Lower lobe of right lung (tissue), 2 donors: ENCODE measurements at regions not wholly inside any gene's neighbourhood (a gene's known extent, or its start where the extent isn't known, plus 50 kb on each side); places are given as distances from the start of the nearest gene placed in this dataset.

ENCODE experiments used
- ATAC-seq, 2 donors: fragments of 200-7000 bp; cut with Tn5 transposase; one replicate each; pipeline ENCODE4 v1.9.1; 2020 to 2022; ENCODE audit warnings: mild to moderate bottlenecking in 2 of 2, moderate library complexity in 2 of 2
- DNase-seq: peaks from one replicate; pipeline ENCODE4 v3.0.0-alpha.2; 2020
- H3K27ac ChIP-seq: fragments of 200-600 bp; one replicate; pipeline ENCODE4 v1.8.0; 2022
- H3K27me3 ChIP-seq: fragments of 200-600 bp; one replicate; pipeline ENCODE4 v1.8.0; 2022; ENCODE audit warnings: low read depth
- H3K36me3 ChIP-seq: fragments of 200-600 bp; one replicate; pipeline ENCODE4 v1.8.0; 2022; ENCODE audit warnings: mild to moderate bottlenecking
- H3K4me1 ChIP-seq: fragments of 200-600 bp; one replicate; pipeline ENCODE4 v1.8.0; 2022
- H3K4me3 ChIP-seq: fragments of 200-600 bp; one replicate; pipeline ENCODE4 v1.8.0; 2022; ENCODE audit warnings: mild to moderate bottlenecking
- H3K9me3 ChIP-seq: fragments of 200-600 bp; one replicate; pipeline ENCODE4 v1.8.0; 2022
- CTCF ChIP-seq: fragments of 200-600 bp; IDR thresholded peaks from one replicate; pipeline ENCODE4 v1.8.0; 2022; ENCODE audit warnings: antibody characterized with exemption, mild to moderate bottlenecking
- intact Hi-C: fragments of 100-400 bp; cut with DNase I; formaldehyde crosslinking; loops from one replicate; pipeline ENCODE4 v1.11.0; 2022
- donor health status: DM: no; HTN: yes; CAD: no; lungs with severe emphysema.

DNA sequence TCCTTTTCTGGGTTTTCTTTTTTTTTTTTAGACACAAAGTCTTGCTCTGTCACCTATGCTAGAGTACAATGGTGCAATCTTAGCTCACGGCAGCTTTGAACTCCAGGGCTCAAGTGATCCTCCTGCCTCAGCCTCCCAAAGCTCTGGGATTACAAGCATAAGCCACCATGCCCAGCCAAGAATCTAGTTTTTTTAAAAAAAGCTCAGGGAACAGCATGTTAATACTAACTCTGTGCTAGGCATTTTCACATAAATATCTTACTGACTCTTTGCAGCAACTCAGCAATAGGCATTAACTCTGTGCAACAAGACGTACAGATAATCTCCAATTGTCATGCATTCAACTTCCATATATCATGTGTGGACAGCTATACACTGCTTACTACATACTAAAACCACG is 97.4 kb downstream of the LLPH start:
- peaks cover 6% of the 10 kb centered on the region for H3K27me3 ChIP-seq
- ATAC-seq (no peak), DNase-seq (no peak)
- TF ChIP-seq CTCF: no peak
- H3K4me1 ChIP-seq: no peaks in the 10 kb centered on the region
- no peak overlapping the region for H3K4me3 ChIP-seq
- no peak overlapping the region for H3K27ac ChIP-seq
- H3K36me3 ChIP-seq: no peaks in the 10 kb centered on the region
- H3K9me3 ChIP-seq: no peaks in the 10 kb centered on the region
- intact Hi-C loops: no loop called here

DNA sequence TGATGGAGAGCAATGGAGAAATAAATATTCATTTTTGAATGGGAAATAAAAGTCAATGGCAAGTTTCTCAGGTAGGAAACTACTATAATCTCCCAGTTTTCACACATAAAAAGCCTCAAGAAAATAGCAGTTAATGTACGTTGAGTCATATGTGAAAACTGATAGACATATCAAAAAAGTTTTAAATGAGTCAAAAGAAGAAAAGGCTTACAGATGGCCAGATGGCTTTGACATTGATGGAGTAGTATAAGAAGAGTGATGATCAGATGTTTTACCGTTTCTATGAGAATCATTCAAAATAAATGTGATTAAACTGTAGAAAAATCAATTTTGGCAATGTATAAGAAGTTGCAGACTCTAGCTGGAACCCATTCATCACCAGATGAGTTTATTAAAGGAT is 97.8 kb downstream of the LLPH start:
- TF ChIP-seq CTCF: no peak
- Histone ChIP-seq H3K27me3 (peaks cover 6% of the 10 kb centered on the region), H3K27ac (no peak overlapping the region), H3K9me3 (no peaks in the 10 kb centered on the region), H3K36me3 (no peaks in the 10 kb centered on the region), H3K4me3 (no peak overlapping the region), H3K4me1 (no peaks in the 10 kb centered on the region)
- intact Hi-C loops: no loop called here
- DNase-seq: no peak
- no peak for ATAC-seq

DNA sequence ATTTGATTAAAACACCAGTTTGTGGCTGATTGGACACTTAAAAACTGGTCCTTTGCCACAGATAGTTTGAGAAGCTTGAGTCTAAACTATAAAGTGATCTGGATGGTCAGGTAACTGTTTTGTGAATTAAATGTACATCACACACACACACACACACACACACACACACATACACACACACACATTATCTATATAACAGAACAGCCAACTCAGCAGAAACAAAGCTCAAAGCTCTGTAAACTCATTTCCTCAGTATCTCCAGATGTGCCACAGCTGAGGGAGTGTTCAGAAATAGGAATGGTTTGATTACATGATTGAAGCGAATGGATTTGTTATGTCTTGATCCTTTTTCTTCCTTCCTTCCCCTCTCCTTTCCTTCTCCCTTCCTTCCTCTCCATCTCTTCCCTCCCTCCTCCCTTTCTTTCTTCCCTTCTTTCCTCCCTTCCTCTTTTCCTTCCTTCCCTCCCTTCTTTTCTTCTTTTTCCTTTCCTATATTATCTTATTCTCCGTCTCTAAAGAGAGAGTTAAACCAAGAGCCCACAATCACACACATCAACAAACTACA is 100.3 kb downstream of the LLPH start:
- H3K36me3 ChIP-seq: no peaks in the 10 kb centered on the region
- H3K27me3 ChIP-seq: peaks cover 6% of the 10 kb centered on the region
- ATAC-seq: no peak
- no peaks in the 10 kb centered on the region for H3K4me1 ChIP-seq
- no peak overlapping the region for H3K27ac ChIP-seq
- H3K4me3 ChIP-seq: no peak overlapping the region
- H3K9me3 ChIP-seq: no peaks in the 10 kb centered on the region
- no peak for TF ChIP-seq CTCF
- DNase-seq: no peak
- intact Hi-C loops: no loop called here

DNA sequence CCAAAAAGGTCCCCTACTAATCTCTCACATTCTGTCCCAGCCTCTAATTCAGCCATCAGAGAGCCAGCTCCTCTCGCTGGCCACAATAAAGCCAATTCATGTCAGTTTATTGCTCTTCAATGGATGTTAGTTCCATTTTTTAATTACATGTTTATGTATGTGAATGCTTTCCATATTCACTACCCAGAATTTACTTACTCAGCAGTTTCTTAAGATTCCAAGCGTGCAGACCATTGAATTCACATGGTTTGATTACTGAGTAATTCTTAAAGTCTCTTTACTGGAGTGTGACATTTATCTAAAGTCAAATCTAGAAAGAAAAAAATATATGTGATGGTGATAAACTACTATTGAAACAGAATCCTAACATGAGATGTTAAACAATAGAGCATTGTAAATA is 102.2 kb downstream of the LLPH start:
- ATAC-seq (no peak), DNase-seq (no peak)
- H3K4me1 ChIP-seq: no peaks in the 10 kb centered on the region
- intact Hi-C loops: no loop called here
- no peak overlapping the region for H3K27ac ChIP-seq
- no peak overlapping the region for H3K4me3 ChIP-seq
- no peaks in the 10 kb centered on the region for H3K36me3 ChIP-seq
- peaks cover 6% of the 10 kb centered on the region for H3K27me3 ChIP-seq
- TF ChIP-seq CTCF: no peak
- H3K9me3 ChIP-seq: no peaks in the 10 kb centered on the region

DNA sequence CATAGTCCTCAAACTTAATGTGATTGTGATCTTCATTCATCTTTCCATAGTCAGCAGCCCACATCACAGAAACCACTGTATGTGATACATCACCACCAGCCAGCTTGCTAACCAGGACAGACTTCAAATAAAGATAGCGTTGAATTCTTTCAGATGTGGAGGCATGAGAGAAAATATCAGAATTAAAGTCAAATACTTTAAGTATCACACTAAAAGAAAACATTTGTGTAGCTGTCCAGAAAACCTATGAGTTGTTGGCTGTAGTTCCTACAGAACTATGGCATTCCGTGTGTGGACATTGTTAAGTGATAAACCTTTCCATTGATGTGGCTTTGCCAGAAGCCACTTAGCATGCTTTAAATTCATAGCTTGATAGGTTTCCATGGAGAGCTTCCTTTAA is 105.1 kb downstream of the LLPH start:
- H3K36me3 ChIP-seq: no peaks in the 10 kb centered on the region
- H3K4me1 ChIP-seq: no peaks in the 10 kb centered on the region
- TF ChIP-seq CTCF: no peak
- ATAC-seq (no peak), DNase-seq (no peak)
- intact Hi-C loops: no loop called here
- no peak overlapping the region for H3K4me3 ChIP-seq
- no peaks in the 10 kb centered on the region for H3K9me3 ChIP-seq
- no peak overlapping the region for H3K27ac ChIP-seq
- no peaks in the 10 kb centered on the region for H3K27me3 ChIP-seq

GRCh38 chr12:66024949-66025348 is 105.6 kb downstream of the LLPH start:
- Histone ChIP-seq H3K27me3 (no peaks in the 10 kb centered on the region), H3K4me3 (no peak overlapping the region), H3K4me1 (no peaks in the 10 kb centered on the region), H3K9me3 (no peaks in the 10 kb centered on the region), H3K27ac (no peak overlapping the region), H3K36me3 (no peaks in the 10 kb centered on the region)
- DNase-seq (no peak), ATAC-seq (no peak)
- intact Hi-C loops: no loop called here
- TF ChIP-seq CTCF: no peak
